Natural killer cell treated with Interleukin-12 subunit alpha and Interleukin-12 subunit beta and Interleukin-15 and Interleukin-18, amount 100 ng/mL, for 72 hours (primary cell): ENCODE measurements at regions not wholly inside any gene's neighbourhood (a gene's known extent, or its start where the extent isn't known, plus 50 kb on each side); places are given as distances from the start of the nearest gene placed in this dataset.
A peak's percentile ranks its signal among the peaks of the same experiment; 100 is the strongest.
"Not testable (repeated sequence)": the region's sequence is repeated elsewhere in the genome, so short reads cannot be mapped to it uniquely, and the experiment has no call there.

Experiments
- ATAC-seq, 2 donors: fragments of 150-1000 bp; cut with Tn5 transposase in 1 of 2; sonication (Bioruptor Pico), chemical (Tn5 transposase) in 1 of 2; 2 replicates each; pipeline ENCODE4 v1.10.0; 2021
- DNase-seq: peaks from one replicate; pipeline ENCODE4 v3.0.0; 2022; ENCODE audit warnings: low spot score
- H3K27ac Mint-ChIP-seq, 2 donors: 1 replicate in 1 of 2; 2 replicates in 1 of 2; pipeline ENCODE4 v1.8.0; 2022; ENCODE audit warnings: mixed read lengths in 2 of 2, mild to moderate bottlenecking in 1 of 2, moderate library complexity in 1 of 2
- H3K27me3 Mint-ChIP-seq, 2 donors: 1 replicate in 1 of 2; 2 replicates in 1 of 2; pipeline ENCODE4 v1.8.0; 2022; ENCODE audit warnings: mixed read lengths in 2 of 2
- H3K36me3 Mint-ChIP-seq: one replicate; pipeline ENCODE4 v1.8.0; 2022; ENCODE audit warnings: mixed read lengths
- H3K4me1 Mint-ChIP-seq, 2 donors: 1 replicate in 1 of 2; 2 replicates in 1 of 2; pipeline ENCODE4 v1.8.0; 2022; ENCODE audit warnings: low read depth in 2 of 2, mixed read lengths in 2 of 2, mild to moderate bottlenecking in 1 of 2
- H3K4me3 Mint-ChIP-seq: one replicate; pipeline ENCODE4 v1.8.0; 2022; ENCODE audit warnings: mixed read lengths
- H3K9me3 Mint-ChIP-seq: 2 replicates; pipeline ENCODE4 v1.8.0; 2022; ENCODE audit warnings: mixed read lengths

DNA sequence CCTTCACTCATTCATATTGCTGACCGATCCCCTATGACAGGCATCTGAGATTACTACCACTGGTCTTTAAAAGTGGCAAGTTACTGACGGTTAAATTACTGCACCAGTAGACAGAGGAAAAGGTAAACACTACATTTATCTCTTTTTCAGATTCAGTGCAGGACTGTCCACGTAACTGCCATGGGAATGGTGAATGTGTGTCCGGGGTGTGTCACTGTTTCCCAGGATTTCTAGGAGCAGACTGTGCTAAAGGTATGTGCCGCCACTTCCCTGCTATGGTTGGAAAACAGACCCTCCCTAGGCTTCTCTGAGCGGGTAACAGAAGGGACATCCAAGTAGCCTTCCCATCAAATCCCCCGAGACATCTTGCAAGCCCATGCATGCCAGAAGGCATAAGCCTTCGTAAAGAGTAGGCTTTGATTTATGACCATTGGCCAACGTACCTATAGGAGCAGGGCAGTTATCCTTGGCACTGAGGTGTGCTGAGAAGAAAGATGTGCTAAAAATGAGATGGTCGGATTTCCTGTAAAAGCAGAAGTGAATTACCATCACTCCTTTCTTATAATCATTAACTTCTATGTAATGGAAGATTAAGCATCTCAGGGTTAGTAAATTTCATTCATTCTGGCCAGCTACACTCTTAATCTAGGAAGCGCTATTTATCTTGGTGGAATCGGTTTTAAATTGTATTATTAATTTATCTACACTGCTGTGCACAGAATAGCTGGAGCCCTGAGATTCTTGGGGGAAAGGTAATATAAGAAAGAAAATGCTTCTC, 193.4 kb upstream of the WWC1 start:
- Mint-ChIP-seq H3K4me3 (no peak overlapping the region), H3K27ac (no peak overlapping the region), H3K4me1 (no peaks in the 10 kb centered on the region), H3K9me3 (no peaks in the 10 kb centered on the region), H3K36me3 (no peaks in the 10 kb centered on the region), H3K27me3 (peaks cover 3 to 8% of the 10 kb centered on the region in 2 donors)
- ATAC-seq: no peak
- DNase-seq: no peak

- Mint-ChIP-seq H3K4me1 (no peaks in the 10 kb centered on the region), H3K9me3 (no peaks in the 10 kb centered on the region), H3K36me3 (no peaks in the 10 kb centered on the region), H3K27me3 (peaks cover 9 to 22% of the 10 kb centered on the region in 2 donors), H3K27ac (no peak overlapping the region), H3K4me3 (no peak overlapping the region)
- DNase-seq (no peak), ATAC-seq (no peak)
These were observed 190.1 kb upstream of the WWC1 start for GRCh38 chr5:168101352-168101751.

- not testable (repeated sequence) for ATAC-seq, H3K4me1 Mint-ChIP-seq, H3K27ac Mint-ChIP-seq, H3K4me3 Mint-ChIP-seq, DNase-seq, H3K36me3 Mint-ChIP-seq, H3K9me3 Mint-ChIP-seq
- H3K27me3 Mint-ChIP-seq: peaks cover 8 to 22% of the 10 kb centered on the region in 2 donors
These were observed 188.4 kb upstream of the WWC1 start for GRCh38 chr5:168103018-168103417.

DNA sequence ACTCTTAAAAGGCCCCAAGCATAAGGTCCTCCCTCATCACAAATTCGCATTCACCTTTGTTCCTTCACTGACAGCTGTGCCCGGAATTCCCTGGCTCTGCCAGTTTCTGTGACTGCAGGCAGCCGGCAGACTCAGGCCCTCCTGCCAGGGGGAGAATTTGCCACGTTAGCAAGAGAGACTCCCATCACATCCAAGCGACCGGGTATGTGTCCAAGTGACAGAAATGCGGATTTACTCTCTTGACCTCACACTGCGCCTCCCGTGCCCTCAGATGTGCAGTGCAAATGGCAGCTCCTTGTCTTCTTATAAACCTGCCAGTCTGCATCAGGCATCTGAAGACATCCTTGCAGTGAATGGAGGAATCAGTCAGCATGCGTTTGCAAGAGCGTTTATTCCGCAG, 187.1 kb upstream of the WWC1 start:
- H3K27me3 Mint-ChIP-seq: peaks cover 10 to 22% of the 10 kb centered on the region in 2 donors
- ATAC-seq: no peak

DNA sequence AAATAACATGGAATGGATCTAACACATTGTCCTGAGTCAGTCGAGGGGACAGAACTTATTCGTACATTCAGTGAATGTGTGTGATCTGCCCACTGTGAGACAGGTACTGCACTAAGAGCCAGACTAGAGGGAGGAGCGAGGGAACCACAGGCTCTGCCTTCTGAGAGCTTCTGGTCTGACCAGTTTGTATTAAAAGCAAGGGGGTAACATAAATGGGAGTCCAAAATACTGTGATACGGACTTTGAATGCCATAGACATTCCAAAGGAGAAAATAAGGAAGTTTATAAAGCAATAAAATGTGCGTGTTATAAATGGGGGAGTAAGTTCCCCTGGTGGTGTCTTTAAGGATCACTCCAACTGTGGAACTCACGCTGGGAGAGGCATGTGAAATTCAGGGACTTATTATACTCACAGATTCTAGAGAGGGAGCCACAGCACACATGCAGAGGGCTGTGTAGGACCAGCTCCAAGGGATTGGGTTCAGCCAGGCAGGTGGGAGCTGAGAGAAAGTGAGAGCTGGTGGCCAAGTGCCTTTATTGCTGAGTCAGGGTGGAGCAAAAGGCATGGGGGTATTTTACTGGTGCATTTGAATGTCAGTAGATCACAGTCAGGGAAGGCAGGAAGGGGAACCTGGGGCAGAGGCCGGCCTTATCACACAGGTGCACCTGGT, 186.5 kb upstream of the WWC1 start:
- H3K36me3 Mint-ChIP-seq: no peaks in the 10 kb centered on the region

More for the DNA sequence above, 187.1 kb upstream of the WWC1 start:
- no peak for DNase-seq
- Mint-ChIP-seq H3K4me1 (no peaks in the 10 kb centered on the region), H3K4me3 (no peak overlapping the region), H3K36me3 (no peaks in the 10 kb centered on the region), H3K9me3 (no peaks in the 10 kb centered on the region), H3K27ac (no peak overlapping the region)

DNA sequence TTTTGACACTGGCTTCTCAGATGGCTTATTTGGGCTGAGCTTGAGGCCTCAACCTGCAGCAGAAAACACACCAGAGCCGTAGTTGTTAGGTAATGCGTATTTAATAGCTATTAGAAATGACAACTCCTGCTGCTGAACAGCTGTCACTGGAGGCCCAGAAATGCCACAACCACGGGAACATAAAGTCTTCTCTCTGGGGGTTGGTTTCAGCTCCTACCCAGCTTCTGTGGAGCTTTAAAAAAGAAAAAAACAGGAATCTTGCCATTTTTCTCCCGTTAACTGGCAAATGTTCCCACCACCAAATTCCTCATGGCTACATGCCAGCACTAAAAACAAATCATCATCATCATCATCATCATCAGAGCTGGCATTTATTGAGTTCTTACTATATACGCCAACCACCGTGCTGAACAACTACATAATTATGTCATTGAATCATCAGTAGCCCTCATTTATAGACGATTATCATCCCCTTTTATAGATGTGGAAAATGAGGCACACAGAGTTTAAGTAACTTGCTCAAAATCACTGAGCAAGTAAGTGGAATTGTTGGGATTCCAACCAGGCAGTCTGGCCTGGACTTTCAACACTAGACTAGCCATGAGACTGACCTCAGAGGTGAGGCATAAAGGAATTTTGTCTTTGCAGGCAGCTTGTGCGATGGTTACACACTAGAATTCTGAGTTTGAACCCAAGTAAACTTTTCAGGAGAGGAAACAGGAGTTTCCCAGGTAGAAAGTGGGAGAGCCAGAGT, 185.3 kb upstream of the WWC1 start:
- no peak overlapping the region for H3K4me3 Mint-ChIP-seq
- H3K27ac Mint-ChIP-seq: no peak overlapping the region
- H3K4me1 Mint-ChIP-seq: no peaks in the 10 kb centered on the region
- no peak for ATAC-seq
- no peaks in the 10 kb centered on the region for H3K36me3 Mint-ChIP-seq
- no peaks in the 10 kb centered on the region for H3K9me3 Mint-ChIP-seq
- peaks cover 13 to 29% of the 10 kb centered on the region in 2 donors for H3K27me3 Mint-ChIP-seq
- DNase-seq: no peak

More for the DNA sequence above, 186.5 kb upstream of the WWC1 start:
- Mint-ChIP-seq H3K4me1 (no peaks in the 10 kb centered on the region), H3K9me3 (no peaks in the 10 kb centered on the region), H3K27me3 (peaks cover 10 to 22% of the 10 kb centered on the region in 2 donors), H3K27ac (no peak overlapping the region), H3K4me3 (no peak overlapping the region)
- ATAC-seq (no peak), DNase-seq (no peak)

DNA sequence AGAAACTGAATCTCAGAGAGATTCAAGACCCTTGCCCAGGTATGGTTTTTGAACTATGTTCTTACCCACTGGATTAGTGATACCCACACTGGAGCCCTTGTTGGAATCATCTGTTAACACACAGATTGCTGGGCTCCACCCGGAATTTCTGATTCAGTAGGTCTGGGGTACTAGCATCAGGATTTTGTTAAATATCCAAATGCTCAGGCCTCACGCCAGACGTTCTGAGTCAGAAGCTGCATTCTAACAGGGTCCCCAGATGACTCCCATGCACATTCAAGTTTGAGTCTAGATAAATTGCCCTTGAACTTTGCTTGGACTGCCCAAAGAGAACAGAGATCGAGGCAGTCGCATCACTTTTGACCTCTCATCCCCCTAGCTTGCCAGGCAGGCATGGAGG, 182.0 kb upstream of the WWC1 start:
- no peak overlapping the region for H3K4me3 Mint-ChIP-seq
- no peak overlapping the region for H3K27ac Mint-ChIP-seq
- no peaks in the 10 kb centered on the region for H3K36me3 Mint-ChIP-seq
- no peaks in the 10 kb centered on the region for H3K9me3 Mint-ChIP-seq
- H3K4me1 Mint-ChIP-seq: no peaks in the 10 kb centered on the region
- ATAC-seq (no peak), DNase-seq (no peak)
- H3K27me3 Mint-ChIP-seq: peaks cover 26 to 27% of the 10 kb centered on the region in 2 donors

GRCh38 chr5:168110384-168110783, 181.1 kb upstream of the WWC1 start:
- peaks cover 17 to 21% of the 10 kb centered on the region in 2 donors for H3K27me3 Mint-ChIP-seq
- no peak for ATAC-seq

GRCh38 chr5:168110870-168111832, 180.3 kb upstream of the WWC1 start:
- no peaks in the 10 kb centered on the region for H3K36me3 Mint-ChIP-seq
- H3K9me3 Mint-ChIP-seq: no peaks in the 10 kb centered on the region
- ATAC-seq (no peak), DNase-seq (no peak)
- H3K4me3 Mint-ChIP-seq: no peak overlapping the region
- H3K27me3 Mint-ChIP-seq: peaks cover 14 to 21% of the 10 kb centered on the region in 2 donors
- H3K4me1 Mint-ChIP-seq: no peaks in the 10 kb centered on the region
- no peak overlapping the region for H3K27ac Mint-ChIP-seq

More at GRCh38 chr5:168110384-168110783, 181.1 kb upstream of the WWC1 start:
- Mint-ChIP-seq H3K27ac (no peak overlapping the region), H3K9me3 (no peaks in the 10 kb centered on the region), H3K4me3 (no peak overlapping the region), H3K36me3 (no peaks in the 10 kb centered on the region), H3K4me1 (no peaks in the 10 kb centered on the region)
- no peak for DNase-seq

- ATAC-seq (peak; percentile 44 to 69), DNase-seq (no peak)
- H3K9me3 Mint-ChIP-seq: no peaks in the 10 kb centered on the region
- no peak overlapping the region for H3K27ac Mint-ChIP-seq
- H3K4me3 Mint-ChIP-seq: no peak overlapping the region
- peaks cover 14 to 17% of the 10 kb centered on the region in 2 donors for H3K27me3 Mint-ChIP-seq
- no peaks in the 10 kb centered on the region for H3K4me1 Mint-ChIP-seq
- H3K36me3 Mint-ChIP-seq: no peaks in the 10 kb centered on the region
These were observed 176.9 kb upstream of the WWC1 start for GRCh38 chr5:168114444-168115017.

GRCh38 chr5:168117469-168117868, 174.0 kb upstream of the WWC1 start:
- no peaks in the 10 kb centered on the region for H3K9me3 Mint-ChIP-seq
- DNase-seq (no peak), ATAC-seq (no peak)
- H3K27me3 Mint-ChIP-seq: peaks cover 6 to 13% of the 10 kb centered on the region in 2 donors
- H3K27ac Mint-ChIP-seq: no peak overlapping the region
- no peak overlapping the region for H3K4me3 Mint-ChIP-seq
- H3K36me3 Mint-ChIP-seq: no peaks in the 10 kb centered on the region
- no peaks in the 10 kb centered on the region for H3K4me1 Mint-ChIP-seq

GRCh38 chr5:168118042-168118668, 173.3 kb upstream of the WWC1 start:
- H3K27ac Mint-ChIP-seq: no peak overlapping the region
- H3K36me3 Mint-ChIP-seq: no peaks in the 10 kb centered on the region

More at GRCh38 chr5:168118042-168118668, 173.3 kb upstream of the WWC1 start:
- ATAC-seq (peak; percentile 20 to 48), DNase-seq (no peak)
- H3K9me3 Mint-ChIP-seq: no peaks in the 10 kb centered on the region
- no peaks in the 10 kb centered on the region for H3K4me1 Mint-ChIP-seq
- peaks cover 3 to 13% of the 10 kb centered on the region in 2 donors for H3K27me3 Mint-ChIP-seq
- no peak overlapping the region for H3K4me3 Mint-ChIP-seq
